CD14-positive monocyte (primary cell): ENCODE measurements at regions not wholly inside any gene's neighbourhood (a gene's known extent, or its start where the extent isn't known, plus 50 kb on each side); places are given as distances from the start of the nearest gene placed in this dataset.

Experiments used
- DNase-seq, 3 donors: peaks; one replicate each; pipeline ENCODE4 v3.0.0-alpha.2; 2011 to 2022
- H2AFZ ChIP-seq: 2 replicates; pipeline ENCODE4 v1.6.0; 2012; ENCODE audit warnings: mild to moderate bottlenecking, low read depth, low read length, inconsistent platforms; ENCODE audit not compliant: insufficient read depth, poor library complexity, severe bottlenecking
- H3K27ac ChIP-seq, 2 donors: 1 replicate in 1 of 2; 2 replicates in 1 of 2; pipeline ENCODE4 v1.5.1; 2012 to 2013; ENCODE audit warnings: low read length in 2 of 2, control low read depth in 1 of 2, inconsistent platforms in 1 of 2, low read depth in 1 of 2, mild to moderate bottlenecking in 1 of 2
- H3K27me3 ChIP-seq, 2 donors: one replicate each; pipeline versions ENCODE4 v1.6.0 to v1.6.1; 2011 to 2013; ENCODE audit warnings: low read length in 2 of 2; ENCODE audit not compliant: control insufficient read depth in 2 of 2, insufficient read depth in 2 of 2
- H3K36me3 ChIP-seq, 2 donors: replicated peaks in 1 of 2; 1 replicate in 1 of 2; 2 replicates in 1 of 2; pipeline versions ENCODE4 v1.5.1 to v1.6.1; 2012 to 2013; ENCODE audit warnings: low read length in 2 of 2, control low read depth in 1 of 2, inconsistent platforms in 1 of 2, mild to moderate bottlenecking in 1 of 2; ENCODE audit not compliant: insufficient read depth in 2 of 2, control insufficient read depth in 1 of 2
- H3K4me1 ChIP-seq, 2 donors: 1 replicate in 1 of 2; 2 replicates in 1 of 2; pipeline versions ENCODE4 v1.5.1 to v1.6.1; 2012 to 2013; ENCODE audit warnings: low read length in 2 of 2, control low read depth in 1 of 2, inconsistent platforms in 1 of 2, mild to moderate bottlenecking in 1 of 2, moderate library complexity in 1 of 2; ENCODE audit not compliant: insufficient read depth in 2 of 2, control insufficient read depth in 1 of 2
- H3K4me2 ChIP-seq: replicated peaks from 2 replicates; pipeline ENCODE3; 2012; ENCODE audit warnings: low read length, moderate library complexity, mild to moderate bottlenecking; ENCODE audit not compliant: poor library complexity, severe bottlenecking; ENCODE audit errors: extremely low read depth
- H3K4me3 ChIP-seq, 3 experiments: fragments of 200-600 bp in 1 of 3; sonication (generic) in 1 of 3; replicated peaks in 1 of 3; 1 replicate in 2 of 3; 2 replicates in 1 of 3; pipeline ENCODE4 v1.5.1; 2011 to 2013; ENCODE audit warnings: low read length in 3 of 3, mild to moderate bottlenecking in 3 of 3, control low read depth in 2 of 3, low read depth in 2 of 3, inconsistent platforms in 1 of 3, moderate library complexity in 1 of 3
- H3K79me2 ChIP-seq: 2 replicates; pipeline ENCODE4 v1.6.0; 2012; ENCODE audit warnings: mild to moderate bottlenecking, control low read depth, inconsistent platforms, low read length, moderate library complexity; ENCODE audit not compliant: insufficient read depth
- H3K9ac ChIP-seq: 2 replicates; pipeline ENCODE4 v1.6.0; 2017; ENCODE audit warnings: low read length, mild to moderate bottlenecking; ENCODE audit not compliant: insufficient read depth, poor library complexity, severe bottlenecking
- H3K9me3 ChIP-seq, 2 donors: replicated peaks in 1 of 2; 1 replicate in 1 of 2; 2 replicates in 1 of 2; pipeline versions ENCODE4 v1.5.1 to v1.6.1; 2012 to 2013; ENCODE audit warnings: low read length in 2 of 2, control low read depth in 1 of 2; ENCODE audit not compliant: control insufficient read depth in 1 of 2, insufficient read depth in 1 of 2
- H4K20me1 ChIP-seq: 2 replicates; pipeline ENCODE4 v1.6.0; 2012; ENCODE audit warnings: mild to moderate bottlenecking, low read length, control low read depth, moderate library complexity; ENCODE audit not compliant: insufficient read depth
- H3K27ac Mint-ChIP-seq, 7 donors: one replicate each; pipeline ENCODE4 v1.8.0; 2020; ENCODE audit warnings: mild to moderate bottlenecking in 7 of 7, mixed read lengths in 7 of 7, moderate library complexity in 6 of 7, inconsistent platforms in 2 of 7
- H3K27me3 Mint-ChIP-seq, 3 donors: one replicate each; pipeline ENCODE4 v1.8.0; 2021 to 2022; ENCODE audit warnings: low read depth in 3 of 3, mild to moderate bottlenecking in 3 of 3, mixed read lengths in 3 of 3, moderate library complexity in 3 of 3, inconsistent platforms in 1 of 3
- H3K36me3 Mint-ChIP-seq, 2 donors: one replicate each; pipeline ENCODE4 v1.8.0; 2020; ENCODE audit warnings: mixed read lengths in 2 of 2, inconsistent platforms in 1 of 2, mild to moderate bottlenecking in 1 of 2
- H3K4me1 Mint-ChIP-seq: one replicate; pipeline ENCODE4 v1.8.0; 2020; ENCODE audit warnings: mild to moderate bottlenecking, mixed read lengths
- H3K4me3 Mint-ChIP-seq, 2 donors: one replicate each; pipeline ENCODE4 v1.8.0; 2020; ENCODE audit warnings: mild to moderate bottlenecking in 2 of 2, mixed read lengths in 2 of 2, moderate library complexity in 1 of 2
- H3K9me3 Mint-ChIP-seq, 7 donors: one replicate each; pipeline ENCODE4 v1.8.0; 2020 to 2022; ENCODE audit warnings: mixed read lengths in 7 of 7, mild to moderate bottlenecking in 6 of 7, moderate library complexity in 6 of 7, inconsistent platforms in 2 of 7
- WGBS: methylation state at CpG from one replicate; pipeline ENCODE4 v1.1.5; 2013; ENCODE audit warnings: missing lambda C conversion rate; ENCODE audit not compliant: insufficient coverage; 5-methylcytosine and 5-hydroxymethylcytosine counted together
- intact Hi-C, 2 donors: fragments of 100-400 bp; cut with micrococcal nuclease; formaldehyde crosslinking; loops; one replicate each; pipeline versions ENCODE4 v1.15.0 to v1.15.1; 2023
- TF ChIP-seq, protein P1 (sequence below): fragments of 200-600 bp; IDR thresholded peaks from one replicate; pipeline ENCODE4 v1.8.0; 2022; ENCODE audit warnings: antibody characterized with exemption, mild to moderate bottlenecking

DNA sequence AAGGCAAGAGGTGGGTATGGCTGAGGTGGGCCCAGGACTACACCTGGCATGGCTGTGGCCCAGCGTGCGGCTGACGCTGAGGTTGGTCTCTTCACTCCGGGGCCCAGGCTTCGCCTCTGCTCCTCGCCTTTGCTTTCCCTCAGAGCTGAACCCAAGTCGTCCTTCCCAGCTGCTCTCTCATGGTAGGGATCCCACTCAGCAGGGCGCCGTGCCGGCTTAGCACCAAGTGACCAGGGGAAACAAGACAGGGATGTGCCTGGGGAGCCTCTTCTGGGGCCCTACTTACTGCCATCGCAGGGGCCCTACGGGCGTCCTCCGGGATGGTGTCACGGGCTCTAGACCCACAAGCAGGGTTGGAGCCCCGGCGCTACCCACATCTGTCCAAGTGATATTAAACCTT, 138.1 kb upstream of the ALKAL2 start:
- Histone ChIP-seq H2AFZ (no peak overlapping the region), H3K4me3 (no peak overlapping the region), H3K4me1 (no peaks in the 10 kb centered on the region), H3K9ac (no peak overlapping the region), H3K36me3 (no peaks in the 10 kb centered on the region), H3K9me3 (peaks cover 3 to 20% of the 10 kb centered on the region in 2 donors), H3K79me2 (no peaks in the 10 kb centered on the region), H3K4me2 (no peak overlapping the region), H3K27ac (no peak overlapping the region), H4K20me1 (no peaks in the 10 kb centered on the region), H3K27me3 (no peaks in the 10 kb centered on the region)
- peaks cover 2 to 20% (median 13%) of the 10 kb centered on the region in 3 donors for H3K27me3 Mint-ChIP-seq
- TF ChIP-seq, protein P1, sequence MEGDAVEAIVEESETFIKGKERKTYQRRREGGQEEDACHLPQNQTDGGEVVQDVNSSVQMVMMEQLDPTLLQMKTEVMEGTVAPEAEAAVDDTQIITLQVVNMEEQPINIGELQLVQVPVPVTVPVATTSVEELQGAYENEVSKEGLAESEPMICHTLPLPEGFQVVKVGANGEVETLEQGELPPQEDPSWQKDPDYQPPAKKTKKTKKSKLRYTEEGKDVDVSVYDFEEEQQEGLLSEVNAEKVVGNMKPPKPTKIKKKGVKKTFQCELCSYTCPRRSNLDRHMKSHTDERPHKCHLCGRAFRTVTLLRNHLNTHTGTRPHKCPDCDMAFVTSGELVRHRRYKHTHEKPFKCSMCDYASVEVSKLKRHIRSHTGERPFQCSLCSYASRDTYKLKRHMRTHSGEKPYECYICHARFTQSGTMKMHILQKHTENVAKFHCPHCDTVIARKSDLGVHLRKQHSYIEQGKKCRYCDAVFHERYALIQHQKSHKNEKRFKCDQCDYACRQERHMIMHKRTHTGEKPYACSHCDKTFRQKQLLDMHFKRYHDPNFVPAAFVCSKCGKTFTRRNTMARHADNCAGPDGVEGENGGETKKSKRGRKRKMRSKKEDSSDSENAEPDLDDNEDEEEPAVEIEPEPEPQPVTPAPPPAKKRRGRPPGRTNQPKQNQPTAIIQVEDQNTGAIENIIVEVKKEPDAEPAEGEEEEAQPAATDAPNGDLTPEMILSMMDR = no peak
- H3K36me3 Mint-ChIP-seq = no peaks in the 10 kb centered on the region
- no peak overlapping the region for H3K27ac Mint-ChIP-seq
- no peak for DNase-seq
- intact Hi-C loops = no loop called here
- no peak overlapping the region for H3K4me3 Mint-ChIP-seq
- H3K9me3 Mint-ChIP-seq = peaks cover 3 to 15% (median 7%) of the 10 kb centered on the region in 7 donors
- H3K4me1 Mint-ChIP-seq = peaks cover 14% of the 10 kb centered on the region
- WGBS = 98% methylated on average over 14 of the region's 17 CpGs

- Histone ChIP-seq H3K4me3 (no peak overlapping the region), H3K4me1 (no peaks in the 10 kb centered on the region), H2AFZ (no peak overlapping the region), H4K20me1 (no peaks in the 10 kb centered on the region), H3K9me3 (peaks cover 3 to 21% of the 10 kb centered on the region in 2 donors), H3K79me2 (no peaks in the 10 kb centered on the region), H3K27ac (no peak overlapping the region), H3K9ac (no peak overlapping the region), H3K36me3 (no peaks in the 10 kb centered on the region), H3K4me2 (no peak overlapping the region), H3K27me3 (no peaks in the 10 kb centered on the region)
- Mint-ChIP-seq H3K27me3 (peaks cover 0 to 13% (median 12%) of the 10 kb centered on the region in 3 donors), H3K4me1 (peaks cover 9% of the 10 kb centered on the region), H3K9me3 (peaks cover 3 to 15% (median 7%) of the 10 kb centered on the region in 7 donors), H3K27ac (no peak overlapping the region), H3K36me3 (no peaks in the 10 kb centered on the region), H3K4me3 (no peak overlapping the region)
- TF ChIP-seq, protein P1 = no peak
- WGBS = 97% methylated on average over 5 of the region's 8 CpGs
- no peak for DNase-seq
- intact Hi-C loops = no loop called here
Observed at GRCh38 chr2:425243-425642, 137.4 kb upstream of the ALKAL2 start.
